HFFc6 (cell line): ENCODE measurements at regions not wholly inside any gene's neighbourhood (a gene's known extent, or its start where the extent isn't known, plus 50 kb on each side); places are given as distances from the start of the nearest gene placed in this dataset.
"Not testable (repeated sequence)": the region's sequence is repeated elsewhere in the genome, so short reads cannot be mapped to it uniquely, and the experiment has no call there.

Experiments used
- DNase-seq: peaks from one replicate; pipeline ENCODE4 v3.0.0-alpha.2; 2018
- H3K27ac Mint-ChIP-seq: 2 replicates; pipeline ENCODE4 v1.8.0; 2020; ENCODE audit warnings: mild to moderate bottlenecking, mixed read lengths
- H3K27me3 Mint-ChIP-seq: 2 replicates; pipeline ENCODE4 v1.8.0; 2021; ENCODE audit warnings: mild to moderate bottlenecking, moderate library complexity, mixed read lengths; ENCODE audit not compliant: insufficient read depth
- H3K36me3 Mint-ChIP-seq: 2 replicates; pipeline ENCODE4 v1.8.0; 2021; ENCODE audit warnings: low read depth, mixed read lengths
- H3K4me1 Mint-ChIP-seq: 2 replicates; pipeline ENCODE4 v1.8.0; 2020; ENCODE audit warnings: low read depth, mixed read lengths
- H3K4me3 Mint-ChIP-seq: 2 replicates; pipeline ENCODE4 v1.8.0; 2020; ENCODE audit warnings: mild to moderate bottlenecking, moderate library complexity, mixed read lengths
- H3K9me3 Mint-ChIP-seq: 2 replicates; pipeline ENCODE4 v1.8.0; 2020; ENCODE audit warnings: mild to moderate bottlenecking, mixed read lengths
- TF ChIP-seq, protein P1 (sequence below): fragments of 200-600 bp; sonication (generic); IDR thresholded peaks from 2 replicates; pipeline ENCODE4 v1.5.0; 2021; ENCODE audit warnings: antibody characterized with exemption, mild to moderate bottlenecking

- H3K4me1 Mint-ChIP-seq, H3K27ac Mint-ChIP-seq, H3K4me3 Mint-ChIP-seq, DNase-seq, H3K36me3 Mint-ChIP-seq, H3K9me3 Mint-ChIP-seq: not testable (repeated sequence)
- peaks cover 43% of the 10 kb centered on the region for H3K27me3 Mint-ChIP-seq
Measured at GRCh38 chr11:67824861-67825260, 150.4 kb upstream of the ALDH3B2 start.

- TF ChIP-seq, protein P1, sequence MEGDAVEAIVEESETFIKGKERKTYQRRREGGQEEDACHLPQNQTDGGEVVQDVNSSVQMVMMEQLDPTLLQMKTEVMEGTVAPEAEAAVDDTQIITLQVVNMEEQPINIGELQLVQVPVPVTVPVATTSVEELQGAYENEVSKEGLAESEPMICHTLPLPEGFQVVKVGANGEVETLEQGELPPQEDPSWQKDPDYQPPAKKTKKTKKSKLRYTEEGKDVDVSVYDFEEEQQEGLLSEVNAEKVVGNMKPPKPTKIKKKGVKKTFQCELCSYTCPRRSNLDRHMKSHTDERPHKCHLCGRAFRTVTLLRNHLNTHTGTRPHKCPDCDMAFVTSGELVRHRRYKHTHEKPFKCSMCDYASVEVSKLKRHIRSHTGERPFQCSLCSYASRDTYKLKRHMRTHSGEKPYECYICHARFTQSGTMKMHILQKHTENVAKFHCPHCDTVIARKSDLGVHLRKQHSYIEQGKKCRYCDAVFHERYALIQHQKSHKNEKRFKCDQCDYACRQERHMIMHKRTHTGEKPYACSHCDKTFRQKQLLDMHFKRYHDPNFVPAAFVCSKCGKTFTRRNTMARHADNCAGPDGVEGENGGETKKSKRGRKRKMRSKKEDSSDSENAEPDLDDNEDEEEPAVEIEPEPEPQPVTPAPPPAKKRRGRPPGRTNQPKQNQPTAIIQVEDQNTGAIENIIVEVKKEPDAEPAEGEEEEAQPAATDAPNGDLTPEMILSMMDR, result no peak
- no peaks in the 10 kb centered on the region for H3K4me1 Mint-ChIP-seq
- H3K27me3 Mint-ChIP-seq, result peaks cover 16% of the 10 kb centered on the region
- no peaks in the 10 kb centered on the region for H3K9me3 Mint-ChIP-seq
- no peak for DNase-seq
- H3K4me3 Mint-ChIP-seq, result no peak overlapping the region
- no peaks in the 10 kb centered on the region for H3K36me3 Mint-ChIP-seq
- H3K27ac Mint-ChIP-seq, result no peak overlapping the region
Measured at GRCh38 chr11:67820081-67820480, 145.7 kb upstream of the ALDH3B2 start.

GRCh38 chr11:67817558-67817957 lies 143.1 kb upstream of the ALDH3B2 start:
- not testable (repeated sequence) for H3K4me1 Mint-ChIP-seq, H3K36me3 Mint-ChIP-seq, H3K27ac Mint-ChIP-seq, DNase-seq, H3K9me3 Mint-ChIP-seq, H3K4me3 Mint-ChIP-seq
- H3K27me3 Mint-ChIP-seq, result peaks cover 18% of the 10 kb centered on the region

DNA sequence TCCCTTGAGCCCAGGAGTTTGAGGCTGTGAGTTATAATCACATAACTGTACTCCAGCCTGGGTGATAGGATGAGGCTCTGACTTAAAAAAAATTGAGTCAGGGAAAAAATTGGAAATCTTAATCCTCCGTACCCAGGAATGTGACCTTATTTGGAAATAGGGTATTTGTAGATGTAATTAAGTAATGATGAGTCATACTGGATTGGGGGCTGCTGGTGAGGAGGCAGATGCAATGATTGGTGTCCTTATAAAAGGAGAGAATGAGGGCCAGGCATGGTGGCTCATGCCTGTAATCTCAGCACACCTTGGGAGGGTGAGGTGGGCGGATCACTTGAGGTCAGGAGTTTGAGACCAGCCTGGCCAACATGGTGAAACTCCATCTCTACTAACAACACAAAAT lies 134.9 kb upstream of the ALDH3B2 start:
- DNase-seq, result peak; percentile 13
- H3K27ac Mint-ChIP-seq, H3K4me3 Mint-ChIP-seq, H3K36me3 Mint-ChIP-seq, H3K9me3 Mint-ChIP-seq: not testable (repeated sequence)
- H3K27me3 Mint-ChIP-seq, result peaks cover 42% of the 10 kb centered on the region
- peaks cover 21% of the 10 kb centered on the region for H3K4me1 Mint-ChIP-seq

DNA sequence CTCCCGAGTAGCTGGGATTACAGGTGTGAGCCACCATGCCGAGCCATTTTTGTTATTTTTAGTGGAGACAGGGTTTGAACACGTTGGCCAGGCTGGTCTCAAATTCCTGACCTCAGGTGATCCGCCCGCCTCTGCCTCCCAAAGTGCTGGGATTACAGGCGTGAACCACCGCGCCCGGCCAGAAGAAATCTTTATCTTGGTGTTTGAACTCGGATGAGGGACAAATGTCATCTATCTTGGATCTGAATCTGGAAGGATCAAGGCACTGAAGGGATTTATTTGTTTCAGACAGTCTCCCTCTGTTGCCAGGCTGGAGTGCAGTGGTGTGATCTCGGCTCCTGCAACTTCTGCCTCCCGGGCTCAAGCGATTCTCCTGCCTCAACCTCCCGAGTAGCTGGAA lies 133.5 kb upstream of the ALDH3B2 start:
- Mint-ChIP-seq H3K27me3 (peaks cover 38% of the 10 kb centered on the region), H3K4me1 (peaks cover 31% of the 10 kb centered on the region)
- not testable (repeated sequence) for H3K36me3 Mint-ChIP-seq, H3K9me3 Mint-ChIP-seq, DNase-seq, H3K4me3 Mint-ChIP-seq, H3K27ac Mint-ChIP-seq

- not testable (repeated sequence) for DNase-seq, H3K9me3 Mint-ChIP-seq, H3K36me3 Mint-ChIP-seq, H3K27ac Mint-ChIP-seq
- Mint-ChIP-seq H3K4me1 (peaks cover 31% of the 10 kb centered on the region), H3K4me3 (peak overlapping the region; percentile 93; the same call in 1 of the 2 replicates), H3K27me3 (peaks cover 28% of the 10 kb centered on the region)
Measured at GRCh38 chr11:67806728-67807235, 132.4 kb upstream of the ALDH3B2 start.

- Mint-ChIP-seq H3K4me1 (peaks cover 31% of the 10 kb centered on the region), H3K27me3 (peaks cover 24% of the 10 kb centered on the region), H3K4me3 (peak overlapping the region; percentile 93)
- not testable (repeated sequence) for H3K36me3 Mint-ChIP-seq, DNase-seq, H3K27ac Mint-ChIP-seq, H3K9me3 Mint-ChIP-seq
Measured at GRCh38 chr11:67806183-67806582, 131.8 kb upstream of the ALDH3B2 start.

GRCh38 chr11:67805253-67806126 lies 131.1 kb upstream of the ALDH3B2 start:
- H3K9me3 Mint-ChIP-seq, H3K36me3 Mint-ChIP-seq: not testable (repeated sequence)
- Mint-ChIP-seq H3K27me3 (peaks cover 19% of the 10 kb centered on the region), H3K4me3 (peak overlapping the region; percentile 93), H3K4me1 (peaks cover 31% of the 10 kb centered on the region), H3K27ac (peak overlapping the region; percentile 97)
- peak; percentile 97 for DNase-seq

DNA sequence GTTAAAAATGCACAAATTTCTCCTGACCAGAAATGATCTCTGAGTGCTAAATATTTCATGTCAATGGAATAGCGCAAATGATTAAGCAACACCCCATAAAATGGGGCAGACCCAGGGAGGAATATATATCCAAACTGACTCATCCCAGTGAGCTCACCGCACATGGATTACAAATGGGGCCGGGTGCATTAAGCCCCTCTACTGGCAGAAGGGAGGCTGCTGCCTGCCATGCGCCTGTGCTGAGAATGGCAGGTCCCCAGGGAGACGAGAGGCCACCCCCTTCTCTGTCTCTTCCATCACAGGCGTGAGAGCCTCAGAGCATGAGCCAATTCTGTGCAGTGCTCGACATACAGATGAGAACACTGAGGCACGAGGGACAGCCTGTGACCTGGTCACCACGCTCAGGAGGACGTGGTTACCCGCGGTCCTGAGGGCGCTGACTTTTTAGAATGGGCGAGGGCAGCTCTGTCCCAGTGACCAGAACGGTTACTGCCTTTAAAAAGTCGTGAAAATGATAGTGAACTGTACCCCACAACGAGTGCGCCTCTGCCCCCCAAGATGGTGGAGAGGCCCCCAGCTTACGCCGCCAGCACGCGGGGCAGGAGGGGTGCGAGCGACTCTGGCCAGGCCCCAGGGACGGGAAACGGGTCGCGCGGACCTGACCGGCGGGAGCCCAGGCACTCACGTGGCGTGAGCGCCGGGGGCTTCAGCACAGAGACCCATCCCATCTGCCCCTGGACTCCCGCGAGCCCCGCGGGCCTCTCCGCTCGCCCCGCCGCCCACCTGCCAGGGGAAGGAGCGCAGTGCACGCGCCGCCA lies 130.2 kb upstream of the ALDH3B2 start:
- Mint-ChIP-seq H3K27me3 (peaks cover 17% of the 10 kb centered on the region), H3K4me3 (peak overlapping the region; percentile 93), H3K27ac (peak overlapping the region; percentile 97), H3K4me1 (peaks cover 32% of the 10 kb centered on the region)
- DNase-seq, result peak; percentile 84
- not testable (repeated sequence) for H3K36me3 Mint-ChIP-seq, H3K9me3 Mint-ChIP-seq

GRCh38 chr11:67803519-67803918 lies 129.1 kb upstream of the ALDH3B2 start:
- H3K27ac Mint-ChIP-seq, result not testable (repeated sequence)

GRCh38 chr11:67803055-67803454 lies 128.6 kb upstream of the ALDH3B2 start:
- peaks cover 18% of the 10 kb centered on the region for H3K27me3 Mint-ChIP-seq

More at GRCh38 chr11:67803519-67803918, 129.1 kb upstream of the ALDH3B2 start:
- DNase-seq, H3K36me3 Mint-ChIP-seq, H3K9me3 Mint-ChIP-seq: not testable (repeated sequence)
- H3K27me3 Mint-ChIP-seq, result peaks cover 19% of the 10 kb centered on the region
- H3K4me1 Mint-ChIP-seq, result peaks cover 26% of the 10 kb centered on the region
- peak overlapping the region; percentile 93; the same call in 1 of the 2 replicates for H3K4me3 Mint-ChIP-seq

GRCh38 chr11:67802623-67803022 lies 128.2 kb upstream of the ALDH3B2 start:
- not testable (repeated sequence) for DNase-seq, H3K27ac Mint-ChIP-seq, H3K9me3 Mint-ChIP-seq, H3K36me3 Mint-ChIP-seq, H3K4me3 Mint-ChIP-seq
- Mint-ChIP-seq H3K27me3 (peaks cover 14% of the 10 kb centered on the region), H3K4me1 (peaks cover 35% of the 10 kb centered on the region)

More at GRCh38 chr11:67803055-67803454, 128.6 kb upstream of the ALDH3B2 start:
- not testable (repeated sequence) for DNase-seq, H3K9me3 Mint-ChIP-seq, H3K27ac Mint-ChIP-seq, H3K36me3 Mint-ChIP-seq, H3K4me3 Mint-ChIP-seq
- H3K4me1 Mint-ChIP-seq, result peaks cover 30% of the 10 kb centered on the region
